Spleen (tissue), 11 donors: ENCODE measurements at regions not wholly inside any gene's neighbourhood (a gene's known extent, or its start where the extent isn't known, plus 50 kb on each side); places are given as distances from the start of the nearest gene placed in this dataset.

Experiments
- DNase-seq: peaks from one replicate; pipeline ENCODE4 v3.0.0-alpha.2; 2020
- H3K27ac ChIP-seq, 8 donors: fragments of 200-600 bp; sonication (generic) in 7 of 8; 1 replicate in 4 of 8; 2 replicates in 4 of 8; pipeline versions ENCODE4 v1.5.0 to v1.8.0; 2016 to 2021; ENCODE audit warnings: inconsistent platforms in 4 of 8, mild to moderate bottlenecking in 4 of 8, moderate library complexity in 1 of 8
- H3K27me3 ChIP-seq, 7 donors: fragments of 200-600 bp; sonication (generic) in 6 of 7; replicated peaks in 1 of 7; 1 replicate in 4 of 7; 2 replicates in 3 of 7; pipeline versions ENCODE4 v1.5.0 to v1.8.0; 2016 to 2021; ENCODE audit warnings: inconsistent platforms in 3 of 7, mild to moderate bottlenecking in 1 of 7
- H3K36me3 ChIP-seq, 6 donors: fragments of 200-600 bp; sonication (generic) in 5 of 6; 1 replicate in 4 of 6; 2 replicates in 2 of 6; pipeline versions ENCODE4 v1.5.0 to v1.8.0; 2016 to 2021; ENCODE audit warnings: inconsistent platforms in 2 of 6
- H3K4me1 ChIP-seq, 6 donors: fragments of 200-600 bp; sonication (generic) in 5 of 6; 1 replicate in 3 of 6; 2 replicates in 3 of 6; pipeline versions ENCODE4 v1.5.0 to v1.8.0; 2016 to 2021; ENCODE audit warnings: inconsistent platforms in 3 of 6
- H3K4me3 ChIP-seq, 8 donors: fragments of 200-600 bp; sonication (generic) in 7 of 8; 1 replicate in 4 of 8; 2 replicates in 4 of 8; pipeline versions ENCODE4 v1.5.0 to v1.8.0; 2016 to 2021; ENCODE audit warnings: inconsistent platforms in 4 of 8, mild to moderate bottlenecking in 4 of 8, moderate library complexity in 2 of 8
- H3K9me3 ChIP-seq, 8 donors: fragments of 200-600 bp; sonication (generic) in 7 of 8; 1 replicate in 4 of 8; 2 replicates in 4 of 8; pipeline versions ENCODE4 v1.5.0 to v1.8.0; 2016 to 2021; ENCODE audit warnings: inconsistent platforms in 4 of 8
- CTCF ChIP-seq, 11 experiments: fragments of 200-600 bp in 7 of 11; fragments of 450-650 bp in 4 of 11; sonication (generic) in 4 of 11; IDR thresholded peaks in 8 of 11; conservative IDR thresholded peaks in 3 of 11; 1 replicate in 7 of 11; 2 replicates in 4 of 11; pipeline versions ENCODE4 v1.4.0 to v1.8.0; 2016 to 2021; ENCODE audit warnings: antibody characterized with exemption in 11 of 11, inconsistent platforms in 4 of 11, mild to moderate bottlenecking in 1 of 11
- POLR2A ChIP-seq, 3 donors: fragments of 450-650 bp; IDR thresholded peaks; one replicate each; pipeline ENCODE4 v1.5.1; 2017; ENCODE audit warnings: antibody characterized with exemption in 3 of 3, mild to moderate bottlenecking in 1 of 3
- POLR2AphosphoS5 ChIP-seq, 3 donors: sonication (generic); formaldehyde crosslinking; IDR thresholded peaks; one replicate each; pipeline ENCODE4 v1.5.1; 2017; ENCODE audit warnings: antibody characterized with exemption in 3 of 3
- WGBS, 5 donors: extraction: QIAGEN DNeasy Blood & Tissue Kit in 3 of 5; methylation state at CpG; one replicate each; pipeline versions ENCODE4 v1.1.5 to v1.1.7; 2013 to 2018; 5-methylcytosine and 5-hydroxymethylcytosine counted together
- intact Hi-C: fragments of 100-400 bp; cut with DNase I; formaldehyde crosslinking; loops from one replicate; pipeline ENCODE4 v1.15.0; 2023; ENCODE audit warnings: low total_unique reads
- donor health status: healthy with polysubstance abuse.
- donor health status: DM: no; HTN: no; CAD: no; lungs with moderate emphysema.
- donor health status: DM: no; HTN: no; CAD: no.
- donor health status: Bipolar disorder and iron deficiency.
- donor health status: healthy.
- donor health status: DM: no; HTN: no; CAD: no.
- donor health status: DM: yes; HTN: yes; CAD: no.

- Histone ChIP-seq H3K4me1 (no peaks in the 10 kb centered on the region), H3K27ac (no peak overlapping the region), H3K4me3 (no peak overlapping the region), H3K36me3 (no peaks in the 10 kb centered on the region), H3K9me3 (peaks cover 0 to 5% (median 0%) of the 10 kb centered on the region in 8 donors), H3K27me3 (no peaks in the 10 kb centered on the region)
- DNase-seq: no peak
- TF ChIP-seq POLR2A (IDR thresholded peaks at IDR 0.05) (no peak), CTCF (IDR thresholded peaks at IDR 0.05 in 8 of 11, conservative IDR thresholded peaks at IDR 0.05 in 3 of 11) (no peak), POLR2AphosphoS5 (IDR thresholded peaks at IDR 0.05) (no peak)
- intact Hi-C loops: no loop called here
These were observed 658.4 kb upstream of the FSHR start for GRCh38 chr2:49812730-49813129.

- H3K27ac ChIP-seq: no peak overlapping the region
- DNase-seq: no peak
- TF ChIP-seq POLR2A (IDR thresholded peaks at IDR 0.05) (no peak), POLR2AphosphoS5 (IDR thresholded peaks at IDR 0.05) (no peak), CTCF (IDR thresholded peaks at IDR 0.05 in 8 of 11, conservative IDR thresholded peaks at IDR 0.05 in 3 of 11) (no peak)
- H3K4me1 ChIP-seq: no peaks in the 10 kb centered on the region
- peaks cover 0 to 2% (median 0%) of the 10 kb centered on the region in 8 donors for H3K9me3 ChIP-seq
- no peaks in the 10 kb centered on the region for H3K36me3 ChIP-seq
- 80 to 91% (median 88%) methylated on average over 4 of the region's 4 CpGs for WGBS, 5 donors
- intact Hi-C loops: no loop called here
- no peaks in the 10 kb centered on the region for H3K27me3 ChIP-seq
- no peak overlapping the region for H3K4me3 ChIP-seq
These were observed 657.2 kb upstream of the FSHR start for GRCh38 chr2:49811502-49811901.

- intact Hi-C loops: no loop called here
- no peaks in the 10 kb centered on the region for H3K36me3 ChIP-seq
- H3K9me3 ChIP-seq: peaks cover 0 to 8% (median 0%) of the 10 kb centered on the region in 8 donors
- H3K4me3 ChIP-seq: no peak overlapping the region
- H3K4me1 ChIP-seq: no peaks in the 10 kb centered on the region
- no peaks in the 10 kb centered on the region for H3K27me3 ChIP-seq
- H3K27ac ChIP-seq: no peak overlapping the region
- DNase-seq: no peak
- no peak for TF ChIP-seq CTCF (IDR thresholded peaks at IDR 0.05 in 8 of 11, conservative IDR thresholded peaks at IDR 0.05 in 3 of 11)
- TF ChIP-seq POLR2A (IDR thresholded peaks at IDR 0.05): no peak
- TF ChIP-seq POLR2AphosphoS5 (IDR thresholded peaks at IDR 0.05): no peak
These were observed 653.4 kb upstream of the FSHR start for GRCh38 chr2:49807689-49808088.

- WGBS, 5 donors: 62 to 85% (median 72%) methylated on average over 1 of the region's 1 CpG
These were observed 649.8 kb upstream of the FSHR start for GRCh38 chr2:49804111-49804510.

More at GRCh38 chr2:49804111-49804510, 649.8 kb upstream of the FSHR start:
- peaks cover 0 to 22% (median 0%) of the 10 kb centered on the region in 8 donors for H3K9me3 ChIP-seq
- H3K27me3 ChIP-seq: no peaks in the 10 kb centered on the region
- H3K27ac ChIP-seq: no peak overlapping the region
- H3K36me3 ChIP-seq: no peaks in the 10 kb centered on the region
- H3K4me1 ChIP-seq: no peaks in the 10 kb centered on the region
- TF ChIP-seq POLR2A (IDR thresholded peaks at IDR 0.05) (no peak), CTCF (IDR thresholded peaks at IDR 0.05 in 8 of 11, conservative IDR thresholded peaks at IDR 0.05 in 3 of 11) (no peak), POLR2AphosphoS5 (IDR thresholded peaks at IDR 0.05) (no peak)
- H3K4me3 ChIP-seq: no peak overlapping the region
- no peak for DNase-seq
- intact Hi-C loops: no loop called here
